ENCODE measurements at regions not wholly inside any gene's neighbourhood (a gene's known extent, or its start where the extent isn't known, plus 50 kb on each side); places are given as distances from the start of the nearest gene placed in this dataset.

- DNase-seq (ENCODE audit: low read depth in 1 of 2, low spot score in 1 of 2), result no peak
These were observed 560.4 kb upstream of the DPPA4 start for GRCh38 chr3:109897734-109898133.

GRCh38 chr3:109899925-109900324, 562.6 kb upstream of the DPPA4 start:
- no peak for DNase-seq (ENCODE audit: low read depth in 1 of 2, low spot score in 1 of 2)

- DNase-seq (ENCODE audit: low read depth in 1 of 2, low spot score in 1 of 2), result no peak
These were observed 563.4 kb upstream of the DPPA4 start for GRCh38 chr3:109900783-109901182.

GRCh38 chr3:109902549-109902948, 565.2 kb upstream of the DPPA4 start:
- no peak for DNase-seq (ENCODE audit: low read depth in 1 of 2, low spot score in 1 of 2)

- DNase-seq (ENCODE audit: low read depth in 1 of 2, low spot score in 1 of 2), result no peak
These were observed 565.8 kb upstream of the DPPA4 start for GRCh38 chr3:109903100-109903499.

GRCh38 chr3:109910772-109911171, 573.4 kb upstream of the DPPA4 start:
- DNase-seq (ENCODE audit: low read depth in 1 of 2, low spot score in 1 of 2), result no peak

GRCh38 chr3:109918740-109919139, 581.4 kb upstream of the DPPA4 start:
- DNase-seq (ENCODE audit: low read depth in 1 of 2, low spot score in 1 of 2), result no peak

- DNase-seq (ENCODE audit: low read depth in 1 of 2, low spot score in 1 of 2), result no peak
These were observed 583.4 kb upstream of the DPPA4 start for GRCh38 chr3:109920749-109921148.

- DNase-seq (ENCODE audit: low read depth in 1 of 2, low spot score in 1 of 2), result no peak
These were observed 584.2 kb upstream of the DPPA4 start for GRCh38 chr3:109921509-109921908.

- no peak for DNase-seq (ENCODE audit: low read depth in 1 of 2, low spot score in 1 of 2)
These were observed 585.5 kb upstream of the DPPA4 start for GRCh38 chr3:109922856-109923255.

- no peak for DNase-seq (ENCODE audit: low read depth in 1 of 2, low spot score in 1 of 2)
These were observed 586.1 kb upstream of the DPPA4 start for GRCh38 chr3:109923431-109923830.

GRCh38 chr3:109924196-109924595, 586.9 kb upstream of the DPPA4 start:
- no peak for DNase-seq (ENCODE audit: low read depth in 1 of 2, low spot score in 1 of 2)

GRCh38 chr3:109926376-109926775, 589.0 kb upstream of the DPPA4 start:
- DNase-seq (ENCODE audit: low read depth in 1 of 2, low spot score in 1 of 2), result no peak

GRCh38 chr3:109927161-109927560, 589.8 kb upstream of the DPPA4 start:
- peak in 1 of 2 donors; percentile 4 for DNase-seq (ENCODE audit: low read depth in 1 of 2, low spot score in 1 of 2)

- no peak for DNase-seq (ENCODE audit: low read depth in 1 of 2, low spot score in 1 of 2)
These were observed 590.4 kb upstream of the DPPA4 start for GRCh38 chr3:109927726-109928125.

- DNase-seq (ENCODE audit: low read depth in 1 of 2, low spot score in 1 of 2), result no peak
These were observed 593.2 kb upstream of the DPPA4 start for GRCh38 chr3:109930582-109930981.

- DNase-seq (ENCODE audit: low read depth in 1 of 2, low spot score in 1 of 2), result no peak
These were observed 596.2 kb upstream of the DPPA4 start for GRCh38 chr3:109933576-109933975.

- no peak for DNase-seq (ENCODE audit: low read depth in 1 of 2, low spot score in 1 of 2)
These were observed 602.5 kb upstream of the DPPA4 start for GRCh38 chr3:109939817-109940216.

GRCh38 chr3:109943181-109943580, 605.8 kb upstream of the DPPA4 start:
- DNase-seq (ENCODE audit: low read depth in 1 of 2, low spot score in 1 of 2), result no peak

- DNase-seq (ENCODE audit: low read depth in 1 of 2, low spot score in 1 of 2), result no peak
These were observed 607.5 kb upstream of the DPPA4 start for GRCh38 chr3:109944836-109945235.

GRCh38 chr3:109952924-109953323, 615.6 kb upstream of the DPPA4 start:
- DNase-seq (ENCODE audit: low read depth in 1 of 2, low spot score in 1 of 2), result no peak

GRCh38 chr3:109963831-109964230, 626.5 kb upstream of the DPPA4 start:
- no peak for DNase-seq (ENCODE audit: low read depth in 1 of 2, low spot score in 1 of 2)

GRCh38 chr3:109973733-109974132, 636.4 kb upstream of the DPPA4 start:
- DNase-seq (ENCODE audit: low read depth in 1 of 2, low spot score in 1 of 2), result no peak

GRCh38 chr3:109977897-109978296, 640.6 kb upstream of the DPPA4 start:
- no peak for DNase-seq (ENCODE audit: low read depth in 1 of 2, low spot score in 1 of 2)

All from activated CD4-positive, alpha-beta T cell treated with anti-CD3 and anti-CD28 coated beads, Interleukin-2, amount 50 U/mL, for 24 hours (primary cell).